ENCODE measurements at regions not wholly inside any gene's neighbourhood (a gene's known extent, or its start where the extent isn't known, plus 50 kb on each side); places are given as distances from the start of the nearest gene placed in this dataset.

DNA sequence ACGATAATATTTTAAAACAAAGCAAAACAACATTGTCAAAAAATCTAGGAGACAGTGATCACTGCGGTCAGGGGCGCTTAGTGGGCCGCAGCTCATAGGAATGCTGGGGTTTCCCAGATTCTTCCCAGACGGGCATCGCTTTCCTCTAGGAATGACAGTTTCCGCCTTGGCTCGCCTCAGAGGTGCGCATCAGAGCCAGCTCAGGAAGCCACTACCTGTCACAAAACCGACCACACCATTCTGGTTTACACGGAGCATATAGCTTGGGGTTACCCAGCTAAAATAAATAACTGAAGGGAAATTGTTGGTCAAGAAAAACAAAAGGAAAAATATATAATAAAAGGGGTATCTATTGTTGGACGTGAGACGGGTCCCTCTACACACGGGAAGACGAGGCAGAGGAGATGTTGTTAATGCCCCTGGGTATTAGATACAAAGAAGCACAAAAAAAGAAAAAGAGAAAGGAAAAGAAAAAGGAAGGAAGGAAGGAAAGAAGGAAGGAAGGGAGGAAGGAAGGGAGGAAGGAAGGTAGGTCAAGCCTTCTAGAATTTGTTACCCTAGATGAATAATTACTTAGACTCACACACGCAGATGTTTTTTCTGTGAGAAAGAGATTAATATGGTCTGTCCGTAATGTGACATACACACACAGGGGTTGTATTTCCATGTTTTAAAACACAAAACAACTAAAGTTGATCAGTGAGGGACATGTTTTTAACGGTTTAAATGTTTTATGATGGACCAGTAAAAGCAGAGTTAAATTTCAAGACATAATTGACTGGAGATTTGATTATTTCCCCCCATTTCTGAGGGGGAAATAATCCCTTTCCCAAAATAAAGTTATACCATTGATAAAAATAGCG lies 292.4 kb upstream of the NFE2L3 start:
- H3K4me1 ChIP-seq (ENCODE audit: control insufficient read depth, insufficient read depth, low read length) = peaks cover 6% of the 10 kb centered on the region
- no peak overlapping the region for H3K9ac ChIP-seq (ENCODE audit: low read length in 2 of 2)
- H3K9me3 ChIP-seq (ENCODE audit: control insufficient read depth in 2 of 2, low read length in 2 of 2) = peaks cover 5 to 9% of the 10 kb centered on the region in 2 donors
- no peak overlapping the region for H3K27ac ChIP-seq (ENCODE audit: low read length)
- peaks cover 59 to 75% of the 10 kb centered on the region in 2 donors for H3K27me3 ChIP-seq (ENCODE audit: control insufficient read depth in 1 of 2, insufficient read depth in 2 of 2, low read length in 2 of 2)
- no peak overlapping the region for H3K4me3 ChIP-seq (ENCODE audit: low read length in 2 of 2)
- no peaks in the 10 kb centered on the region for H3K36me3 ChIP-seq (ENCODE audit: control insufficient read depth in 2 of 2, insufficient read depth in 2 of 2, low read length in 2 of 2)

DNA sequence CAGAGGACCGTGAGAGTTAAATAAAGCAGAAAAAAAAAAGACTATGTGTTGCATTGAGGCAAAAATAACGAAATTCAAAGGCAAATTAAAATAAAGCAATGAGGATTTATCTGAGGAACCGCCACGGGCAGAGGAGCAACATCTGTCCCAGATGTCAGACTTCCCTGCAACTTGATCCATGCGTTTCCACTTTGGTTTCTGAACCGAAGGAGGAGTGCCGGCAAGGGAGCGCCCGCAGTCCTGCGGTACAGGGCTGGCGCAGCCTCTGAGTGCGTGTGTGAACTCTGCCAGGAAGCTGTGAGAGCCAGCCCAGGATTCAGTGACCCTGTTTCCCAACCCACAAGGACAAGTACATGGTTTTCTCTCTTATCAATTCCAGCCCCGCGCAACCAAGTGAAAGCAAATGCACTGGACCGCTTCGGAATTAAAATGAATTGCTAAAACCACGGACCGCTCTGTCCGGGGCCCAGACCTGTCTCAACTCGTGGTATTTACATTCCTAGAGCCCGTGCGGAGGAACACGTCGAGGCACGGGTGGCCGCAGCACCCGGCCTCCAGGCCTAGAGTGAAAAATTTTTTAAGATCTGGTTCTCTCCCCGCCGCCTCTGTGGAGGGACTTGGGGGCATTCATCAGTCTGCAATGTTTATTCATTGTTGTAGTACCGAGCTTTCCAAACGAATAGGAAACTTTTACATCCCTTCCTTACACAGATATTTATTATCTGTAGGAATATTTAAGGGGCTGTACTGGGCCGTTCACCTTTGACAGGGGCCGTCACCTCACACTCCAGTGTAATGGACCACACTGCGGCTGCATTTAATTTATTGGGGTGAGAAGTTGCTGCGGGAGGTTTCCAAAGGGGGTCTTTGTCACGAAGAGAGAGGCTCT lies 291.5 kb upstream of the NFE2L3 start:
- Histone ChIP-seq H3K9me3 (ENCODE audit: control insufficient read depth in 2 of 2, low read length in 2 of 2) (peaks cover 5 to 9% of the 10 kb centered on the region in 2 donors), H3K27me3 (ENCODE audit: control insufficient read depth in 1 of 2, insufficient read depth in 2 of 2, low read length in 2 of 2) (peaks cover 65 to 76% of the 10 kb centered on the region in 2 donors), H3K4me3 (ENCODE audit: low read length in 2 of 2) (no peak overlapping the region), H3K27ac (ENCODE audit: low read length) (no peak overlapping the region), H3K36me3 (ENCODE audit: control insufficient read depth in 2 of 2, insufficient read depth in 2 of 2, low read length in 2 of 2) (no peaks in the 10 kb centered on the region), H3K4me1 (ENCODE audit: control insufficient read depth, insufficient read depth, low read length) (peaks cover 6% of the 10 kb centered on the region), H3K9ac (ENCODE audit: low read length in 2 of 2) (no peak overlapping the region)

DNA sequence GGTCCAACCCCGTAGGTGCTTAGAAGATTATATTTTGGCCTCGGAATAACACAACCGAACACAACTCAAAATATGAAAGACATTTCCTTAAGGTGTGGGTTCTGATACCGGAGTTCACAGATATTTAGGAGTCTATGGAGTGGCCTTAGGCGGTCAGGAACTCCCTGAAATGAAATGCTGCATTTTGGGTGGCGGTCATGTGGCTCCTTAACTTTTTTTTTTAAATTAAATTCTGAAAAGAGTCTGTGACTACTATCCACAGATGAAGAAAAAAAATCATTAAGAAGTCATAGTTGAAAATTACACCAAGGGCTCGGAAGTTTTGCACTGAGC lies 290.9 kb upstream of the NFE2L3 start:
- no peaks in the 10 kb centered on the region for H3K36me3 ChIP-seq (ENCODE audit: control insufficient read depth in 2 of 2, insufficient read depth in 2 of 2, low read length in 2 of 2)
- H3K9me3 ChIP-seq (ENCODE audit: control insufficient read depth in 2 of 2, low read length in 2 of 2) = peaks cover 5 to 9% of the 10 kb centered on the region in 2 donors
- no peak overlapping the region for H3K27ac ChIP-seq (ENCODE audit: low read length)
- peaks cover 6% of the 10 kb centered on the region for H3K4me1 ChIP-seq (ENCODE audit: control insufficient read depth, insufficient read depth, low read length)
- H3K27me3 ChIP-seq (ENCODE audit: control insufficient read depth in 1 of 2, insufficient read depth in 2 of 2, low read length in 2 of 2) = peaks cover 70 to 82% of the 10 kb centered on the region in 2 donors
- H3K4me3 ChIP-seq (ENCODE audit: low read length in 2 of 2) = no peak overlapping the region
- H3K9ac ChIP-seq (ENCODE audit: low read length in 2 of 2) = no peak overlapping the region

DNA sequence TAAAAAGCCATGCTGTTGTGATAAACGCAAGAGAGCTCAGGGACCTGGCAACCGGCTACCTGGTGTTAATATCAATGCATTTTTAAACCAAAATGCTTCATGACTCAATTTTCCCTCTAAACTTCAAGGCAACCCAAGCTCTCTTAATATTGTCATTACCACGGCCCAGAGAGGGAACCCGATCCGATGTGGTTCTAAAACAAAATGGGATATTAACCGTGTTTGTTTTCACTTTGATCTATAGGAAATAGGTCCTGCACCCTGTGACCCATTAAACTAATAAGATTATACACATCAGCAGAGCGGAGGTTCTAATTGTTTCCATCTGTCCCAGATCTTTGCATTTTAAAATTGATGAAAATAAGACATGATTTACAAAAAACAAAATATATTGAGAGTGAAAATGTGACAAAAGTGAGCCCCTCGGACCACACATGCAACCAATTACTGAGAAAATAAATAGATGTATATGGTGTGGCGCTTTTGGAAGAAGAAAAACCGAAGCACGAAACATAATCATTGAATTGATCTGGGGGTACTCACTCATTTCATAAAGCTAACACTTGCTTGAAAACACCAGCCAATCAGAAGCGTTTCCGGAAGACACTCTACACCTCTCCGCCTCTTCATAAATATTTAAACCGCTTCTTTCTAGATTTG lies 290.3 kb upstream of the NFE2L3 start:
- Histone ChIP-seq H3K27me3 (ENCODE audit: control insufficient read depth in 1 of 2, insufficient read depth in 2 of 2, low read length in 2 of 2) (peaks cover 76 to 88% of the 10 kb centered on the region in 2 donors), H3K27ac (ENCODE audit: low read length) (no peak overlapping the region), H3K36me3 (ENCODE audit: control insufficient read depth in 2 of 2, insufficient read depth in 2 of 2, low read length in 2 of 2) (no peaks in the 10 kb centered on the region), H3K4me1 (ENCODE audit: control insufficient read depth, insufficient read depth, low read length) (peaks cover 6% of the 10 kb centered on the region), H3K9me3 (ENCODE audit: control insufficient read depth in 2 of 2, low read length in 2 of 2) (peaks cover 5 to 9% of the 10 kb centered on the region in 2 donors), H3K9ac (ENCODE audit: low read length in 2 of 2) (no peak overlapping the region), H3K4me3 (ENCODE audit: low read length in 2 of 2) (no peak overlapping the region)

GRCh38 chr7:25862261-25863004 lies 289.6 kb upstream of the NFE2L3 start:
- Histone ChIP-seq H3K36me3 (ENCODE audit: control insufficient read depth in 2 of 2, insufficient read depth in 2 of 2, low read length in 2 of 2) (no peaks in the 10 kb centered on the region), H3K27ac (ENCODE audit: low read length) (no peak overlapping the region), H3K4me1 (ENCODE audit: control insufficient read depth, insufficient read depth, low read length) (peaks cover 3% of the 10 kb centered on the region), H3K27me3 (ENCODE audit: control insufficient read depth in 1 of 2, insufficient read depth in 2 of 2, low read length in 2 of 2) (peaks cover 72 to 87% of the 10 kb centered on the region in 2 donors), H3K9ac (ENCODE audit: low read length in 2 of 2) (no peak overlapping the region), H3K9me3 (ENCODE audit: control insufficient read depth in 2 of 2, low read length in 2 of 2) (peaks cover 5 to 9% of the 10 kb centered on the region in 2 donors), H3K4me3 (ENCODE audit: low read length in 2 of 2) (no peak overlapping the region)

- Histone ChIP-seq H3K27ac (ENCODE audit: low read length) (no peak overlapping the region), H3K36me3 (ENCODE audit: control insufficient read depth in 2 of 2, insufficient read depth in 2 of 2, low read length in 2 of 2) (no peaks in the 10 kb centered on the region), H3K4me3 (ENCODE audit: low read length in 2 of 2) (no peak overlapping the region), H3K4me1 (ENCODE audit: control insufficient read depth, insufficient read depth, low read length) (peaks cover 2% of the 10 kb centered on the region), H3K27me3 (ENCODE audit: control insufficient read depth in 1 of 2, insufficient read depth in 2 of 2, low read length in 2 of 2) (peaks cover 69 to 87% of the 10 kb centered on the region in 2 donors), H3K9me3 (ENCODE audit: control insufficient read depth in 2 of 2, low read length in 2 of 2) (peaks cover 5 to 9% of the 10 kb centered on the region in 2 donors), H3K9ac (ENCODE audit: low read length in 2 of 2) (no peak overlapping the region)
Observed at GRCh38 chr7:25863005-25863728, 288.8 kb upstream of the NFE2L3 start.

DNA sequence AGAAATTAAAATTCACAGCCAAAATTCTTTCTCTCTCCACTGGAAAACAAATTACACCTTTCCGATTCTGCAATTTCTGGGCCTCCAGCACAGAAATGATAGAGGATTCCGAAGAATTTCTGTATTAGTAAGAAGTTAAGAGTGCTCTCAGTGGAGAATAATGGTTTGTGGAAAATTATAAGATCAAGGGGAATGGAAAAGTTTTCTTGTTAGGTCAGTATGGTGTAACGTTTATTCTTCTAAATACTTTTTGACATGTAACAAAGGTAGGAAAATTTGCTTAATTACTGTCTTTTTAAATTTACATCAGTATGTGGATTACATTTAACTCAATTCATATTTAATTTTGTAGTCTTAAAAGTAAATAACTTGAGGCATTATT lies 288.3 kb upstream of the NFE2L3 start:
- Histone ChIP-seq H3K9me3 (ENCODE audit: control insufficient read depth in 2 of 2, low read length in 2 of 2) (peaks cover 5 to 9% of the 10 kb centered on the region in 2 donors), H3K9ac (ENCODE audit: low read length in 2 of 2) (no peak overlapping the region), H3K27ac (ENCODE audit: low read length) (no peak overlapping the region), H3K27me3 (ENCODE audit: control insufficient read depth in 1 of 2, insufficient read depth in 2 of 2, low read length in 2 of 2) (peaks cover 66 to 87% of the 10 kb centered on the region in 2 donors), H3K36me3 (ENCODE audit: control insufficient read depth in 2 of 2, insufficient read depth in 2 of 2, low read length in 2 of 2) (no peaks in the 10 kb centered on the region), H3K4me3 (ENCODE audit: low read length in 2 of 2) (no peak overlapping the region), H3K4me1 (ENCODE audit: control insufficient read depth, insufficient read depth, low read length) (peaks cover 2% of the 10 kb centered on the region)

DNA sequence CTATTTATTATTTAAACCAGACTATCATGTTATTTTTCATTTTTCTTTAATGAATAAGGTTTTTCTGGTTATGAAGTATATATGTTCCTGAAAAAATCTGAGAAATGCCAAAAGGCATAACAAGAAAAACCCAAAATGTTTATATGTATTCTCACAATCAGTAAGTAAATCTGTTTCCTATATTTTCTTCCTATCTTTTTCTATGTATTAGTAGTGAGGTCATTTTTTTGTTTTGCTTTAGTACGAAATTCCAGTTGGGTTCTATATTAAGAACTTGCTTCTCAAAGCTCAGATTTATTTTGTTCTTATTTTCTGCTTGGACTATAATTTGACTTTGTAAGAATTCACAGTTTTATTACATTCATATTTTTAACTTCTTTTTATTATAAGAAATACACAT lies 287.5 kb upstream of the NFE2L3 start:
- H3K27me3 ChIP-seq (ENCODE audit: control insufficient read depth in 1 of 2, insufficient read depth in 2 of 2, low read length in 2 of 2) = peaks cover 61 to 82% of the 10 kb centered on the region in 2 donors

GRCh38 chr7:25864943-25865751 lies 286.9 kb upstream of the NFE2L3 start:
- no peaks in the 10 kb centered on the region for H3K36me3 ChIP-seq (ENCODE audit: control insufficient read depth in 2 of 2, insufficient read depth in 2 of 2, low read length in 2 of 2)
- H3K9ac ChIP-seq (ENCODE audit: low read length in 2 of 2) = no peak overlapping the region
- no peak overlapping the region for H3K27ac ChIP-seq (ENCODE audit: low read length)
- peaks cover 57 to 79% of the 10 kb centered on the region in 2 donors for H3K27me3 ChIP-seq (ENCODE audit: control insufficient read depth in 1 of 2, insufficient read depth in 2 of 2, low read length in 2 of 2)
- H3K9me3 ChIP-seq (ENCODE audit: control insufficient read depth in 2 of 2, low read length in 2 of 2) = peaks cover 5 to 9% of the 10 kb centered on the region in 2 donors
- no peaks in the 10 kb centered on the region for H3K4me1 ChIP-seq (ENCODE audit: control insufficient read depth, insufficient read depth, low read length)
- no peak overlapping the region for H3K4me3 ChIP-seq (ENCODE audit: low read length in 2 of 2)

More for the DNA sequence above, 287.5 kb upstream of the NFE2L3 start:
- H3K4me1 ChIP-seq (ENCODE audit: control insufficient read depth, insufficient read depth, low read length) = no peaks in the 10 kb centered on the region
- H3K36me3 ChIP-seq (ENCODE audit: control insufficient read depth in 2 of 2, insufficient read depth in 2 of 2, low read length in 2 of 2) = no peaks in the 10 kb centered on the region
- H3K4me3 ChIP-seq (ENCODE audit: low read length in 2 of 2) = no peak overlapping the region
- H3K9ac ChIP-seq (ENCODE audit: low read length in 2 of 2) = no peak overlapping the region
- peaks cover 5 to 9% of the 10 kb centered on the region in 2 donors for H3K9me3 ChIP-seq (ENCODE audit: control insufficient read depth in 2 of 2, low read length in 2 of 2)
- no peak overlapping the region for H3K27ac ChIP-seq (ENCODE audit: low read length)

Data from stomach smooth muscle (tissue), 2 donors.